Rectal smooth muscle tissue (tissue), 1 donor: ENCODE measurements at regions not wholly inside any gene's neighbourhood (a gene's known extent, or its start where the extent isn't known, plus 50 kb on each side); places are given as distances from the start of the nearest gene placed in this dataset.
A peak's percentile ranks its signal among the peaks of the same experiment; 100 is the strongest.
"Not testable (repeated sequence)": the region's sequence is repeated elsewhere in the genome, so short reads cannot be mapped to it uniquely, and the experiment has no call there.

Source experiments
- H3K27ac ChIP-seq: one replicate; pipeline ENCODE4 v1.7.0; 2013; ENCODE audit warnings: low read depth, low read length, inconsistent platforms
- H3K27me3 ChIP-seq: one replicate; pipeline ENCODE4 v1.7.0; 2013; ENCODE audit warnings: low read length; ENCODE audit not compliant: control insufficient read depth, insufficient read depth
- H3K36me3 ChIP-seq: one replicate; pipeline ENCODE4 v1.7.0; 2013; ENCODE audit warnings: low read length; ENCODE audit not compliant: control insufficient read depth, insufficient read depth
- H3K4me1 ChIP-seq: one replicate; pipeline ENCODE4 v1.7.0; 2013; ENCODE audit warnings: low read length; ENCODE audit not compliant: control insufficient read depth, insufficient read depth
- H3K4me3 ChIP-seq: one replicate; pipeline ENCODE4 v1.7.0; 2013; ENCODE audit warnings: low read length
- H3K9ac ChIP-seq: one replicate; pipeline ENCODE4 v1.7.0; 2013; ENCODE audit warnings: low read length

- Histone ChIP-seq H3K4me3 (no peak overlapping the region), H3K4me1 (no peaks in the 10 kb centered on the region), H3K9ac (no peak overlapping the region), H3K36me3 (no peaks in the 10 kb centered on the region), H3K27me3 (no peaks in the 10 kb centered on the region), H3K27ac (no peak overlapping the region)
Observed at GRCh38 chr12:116665666-116666304, 72.1 kb downstream of the SPRING1 start.

DNA sequence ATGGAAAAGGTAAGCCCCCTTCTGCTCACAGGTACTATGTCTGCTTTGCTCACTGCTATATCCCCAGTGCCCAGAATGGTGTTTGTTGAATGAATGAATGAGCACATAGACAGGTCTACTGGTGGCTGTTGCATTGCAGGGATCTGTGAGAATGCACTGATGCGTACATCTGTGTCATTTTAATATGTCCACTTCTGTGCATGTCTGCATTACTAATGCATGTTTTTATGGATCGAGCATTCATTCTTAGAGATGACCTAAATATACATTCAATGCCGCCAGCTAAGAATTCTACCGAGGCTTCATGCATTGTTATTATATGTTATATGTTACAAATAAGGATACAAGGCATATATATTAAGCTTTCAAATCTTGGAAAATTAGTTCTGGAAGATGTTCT lies 73.8 kb downstream of the SPRING1 start:
- Histone ChIP-seq H3K4me3 (no peak overlapping the region), H3K9ac (no peak overlapping the region), H3K4me1 (no peaks in the 10 kb centered on the region), H3K36me3 (no peaks in the 10 kb centered on the region), H3K27ac (no peak overlapping the region), H3K27me3 (no peaks in the 10 kb centered on the region)

DNA sequence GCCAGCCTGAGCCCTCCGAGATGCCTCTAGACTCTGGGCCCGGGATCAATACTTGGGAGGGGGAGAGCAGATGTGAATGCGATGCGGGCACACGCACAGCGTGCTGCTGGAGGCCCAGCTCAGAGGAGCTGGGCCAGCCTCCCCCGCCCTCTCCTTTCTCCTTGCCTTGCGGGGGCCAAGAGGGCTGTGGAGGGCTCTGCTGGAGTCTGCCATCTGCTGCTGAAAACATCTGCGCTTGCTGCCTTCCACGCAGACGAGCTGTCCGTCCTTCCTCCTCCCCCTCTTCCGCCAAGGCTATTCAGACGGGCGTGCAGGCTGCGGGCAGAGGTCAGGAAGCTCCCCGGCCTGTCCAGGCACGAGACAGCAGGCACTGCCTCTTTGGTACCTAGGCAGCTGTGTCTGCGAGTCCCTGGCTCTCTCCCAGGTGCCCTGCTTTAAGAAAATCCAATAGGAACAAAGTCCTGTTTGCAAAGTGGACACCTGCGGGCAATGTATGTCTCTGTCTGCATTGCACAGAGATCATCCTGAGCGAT lies 75.2 kb downstream of the SPRING1 start:
- no peaks in the 10 kb centered on the region for H3K36me3 ChIP-seq
- H3K9ac ChIP-seq = no peak overlapping the region
- H3K4me3 ChIP-seq = no peak overlapping the region
- no peak overlapping the region for H3K27ac ChIP-seq
- H3K27me3 ChIP-seq = no peaks in the 10 kb centered on the region
- H3K4me1 ChIP-seq = no peaks in the 10 kb centered on the region

- H3K27me3 ChIP-seq = no peaks in the 10 kb centered on the region
- H3K4me1 ChIP-seq = no peaks in the 10 kb centered on the region
- H3K27ac ChIP-seq = no peak overlapping the region
- no peak overlapping the region for H3K4me3 ChIP-seq
- no peak overlapping the region for H3K9ac ChIP-seq
- no peaks in the 10 kb centered on the region for H3K36me3 ChIP-seq
Observed at GRCh38 chr12:116661341-116661740, 76.5 kb downstream of the SPRING1 start.

DNA sequence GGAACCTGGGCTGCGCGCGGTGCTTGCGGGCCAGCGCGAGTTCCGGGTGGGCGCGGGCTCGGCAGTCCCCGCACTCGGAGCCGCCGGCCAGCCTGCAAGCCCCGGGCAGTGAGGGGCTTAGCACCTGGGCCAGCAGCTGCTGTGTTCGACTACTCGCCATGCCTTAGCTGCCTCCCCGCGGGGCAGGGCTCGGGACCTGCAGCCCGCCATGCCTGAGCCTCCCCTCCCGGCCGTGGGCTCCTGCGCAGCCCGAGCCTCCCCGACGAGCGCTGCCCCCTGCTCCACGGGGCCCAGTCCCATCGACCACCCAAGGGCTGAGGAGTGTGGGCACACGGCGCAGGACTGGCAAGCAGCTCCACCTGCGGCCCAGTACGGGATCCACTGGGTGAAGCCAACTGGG lies 77.1 kb downstream of the SPRING1 start:
- H3K4me3 ChIP-seq, H3K9ac ChIP-seq, H3K36me3 ChIP-seq, H3K4me1 ChIP-seq, H3K27ac ChIP-seq, H3K27me3 ChIP-seq: not testable (repeated sequence)

GRCh38 chr12:116659771-116660481 lies 77.9 kb downstream of the SPRING1 start:
- no peak overlapping the region for H3K4me3 ChIP-seq
- no peaks in the 10 kb centered on the region for H3K27me3 ChIP-seq
- no peaks in the 10 kb centered on the region for H3K36me3 ChIP-seq
- no peaks in the 10 kb centered on the region for H3K4me1 ChIP-seq
- H3K27ac ChIP-seq = no peak overlapping the region
- no peak overlapping the region for H3K9ac ChIP-seq

GRCh38 chr12:116657921-116658495 lies 79.9 kb downstream of the SPRING1 start:
- no peaks in the 10 kb centered on the region for H3K4me1 ChIP-seq
- no peak overlapping the region for H3K9ac ChIP-seq
- no peaks in the 10 kb centered on the region for H3K27me3 ChIP-seq
- no peaks in the 10 kb centered on the region for H3K36me3 ChIP-seq
- peak overlapping the region; percentile 46 for H3K4me3 ChIP-seq
- no peak overlapping the region for H3K27ac ChIP-seq

DNA sequence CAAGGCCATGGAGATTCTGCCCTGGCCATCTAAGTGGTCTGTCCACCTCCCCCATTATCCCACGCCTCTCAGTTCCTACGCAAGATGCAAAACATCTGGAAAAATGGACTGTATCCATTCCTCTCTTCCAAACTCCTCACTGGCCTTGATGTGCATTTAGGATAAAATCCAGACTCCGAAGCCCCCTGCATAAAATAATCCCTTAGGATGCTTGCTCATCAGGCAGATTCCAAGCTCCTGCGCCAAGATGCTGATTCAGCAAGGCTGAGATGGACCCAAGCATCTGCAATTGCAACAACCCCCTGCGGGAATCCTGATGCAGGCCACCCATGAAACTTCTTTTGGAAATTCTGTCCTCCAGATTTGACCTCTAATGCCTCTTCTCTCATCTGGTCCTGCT lies 81.6 kb downstream of the SPRING1 start:
- no peaks in the 10 kb centered on the region for H3K27me3 ChIP-seq

GRCh38 chr12:116654226-116654743 lies 83.6 kb downstream of the SPRING1 start:
- Histone ChIP-seq H3K36me3 (no peaks in the 10 kb centered on the region), H3K9ac (no peak overlapping the region), H3K4me1 (no peaks in the 10 kb centered on the region), H3K4me3 (no peak overlapping the region), H3K27ac (no peak overlapping the region), H3K27me3 (no peaks in the 10 kb centered on the region)

More for the DNA sequence above, 81.6 kb downstream of the SPRING1 start:
- Histone ChIP-seq H3K4me1 (no peaks in the 10 kb centered on the region), H3K9ac (no peak overlapping the region), H3K36me3 (no peaks in the 10 kb centered on the region), H3K4me3 (no peak overlapping the region), H3K27ac (no peak overlapping the region)

DNA sequence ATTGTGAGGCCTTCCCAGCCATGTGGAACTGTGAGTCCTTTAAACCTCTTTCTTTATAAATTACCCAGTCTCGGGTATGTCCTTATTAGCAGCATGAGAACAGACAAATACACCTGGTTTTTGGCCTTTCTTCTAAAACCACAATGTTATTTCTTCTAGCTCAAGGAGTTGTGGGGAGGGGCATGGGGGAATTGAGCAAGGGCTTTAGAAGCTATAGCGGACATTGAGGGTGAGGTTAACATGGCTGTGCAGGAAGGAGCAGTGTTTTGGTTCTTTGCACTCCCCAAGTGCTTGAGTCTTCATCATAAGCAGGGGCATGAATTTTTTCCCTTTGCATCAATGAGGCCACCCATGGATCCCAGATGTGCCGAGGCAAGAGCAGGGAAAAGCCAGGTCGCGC lies 86.8 kb downstream of the SPRING1 start:
- no peaks in the 10 kb centered on the region for H3K27me3 ChIP-seq
- no peaks in the 10 kb centered on the region for H3K36me3 ChIP-seq
- H3K4me1 ChIP-seq = no peaks in the 10 kb centered on the region
- no peak overlapping the region for H3K27ac ChIP-seq
- H3K9ac ChIP-seq = no peak overlapping the region
- no peak overlapping the region for H3K4me3 ChIP-seq

GRCh38 chr12:116650585-116651087 lies 87.2 kb downstream of the SPRING1 start:
- no peak overlapping the region for H3K27ac ChIP-seq
- no peaks in the 10 kb centered on the region for H3K27me3 ChIP-seq
- no peak overlapping the region for H3K4me3 ChIP-seq
- H3K9ac ChIP-seq = no peak overlapping the region
- H3K4me1 ChIP-seq = no peaks in the 10 kb centered on the region
- H3K36me3 ChIP-seq = no peaks in the 10 kb centered on the region

DNA sequence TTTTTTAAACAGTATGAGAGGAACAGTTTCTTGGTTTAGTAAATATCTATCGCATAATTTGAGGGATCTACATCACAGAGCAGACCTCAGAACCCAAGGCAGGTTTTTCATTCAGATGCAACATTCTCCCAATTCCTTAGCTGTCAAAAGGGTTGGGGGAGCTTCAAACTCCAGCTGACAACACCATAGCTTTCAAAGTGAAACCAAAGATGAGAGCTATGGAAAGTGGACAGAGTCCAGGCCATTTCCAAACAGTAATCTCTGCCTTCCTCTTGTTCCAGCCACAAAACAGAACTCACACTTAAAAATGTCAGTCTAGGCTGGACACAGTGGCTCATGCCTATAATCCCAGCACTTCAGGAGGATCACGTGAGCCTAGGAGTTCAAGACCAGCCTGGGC lies 87.8 kb downstream of the SPRING1 start:
- Histone ChIP-seq H3K27me3 (no peaks in the 10 kb centered on the region), H3K27ac (no peak overlapping the region), H3K9ac (no peak overlapping the region)

More for the DNA sequence above, 87.8 kb downstream of the SPRING1 start:
- Histone ChIP-seq H3K4me1 (no peaks in the 10 kb centered on the region), H3K36me3 (no peaks in the 10 kb centered on the region), H3K4me3 (no peak overlapping the region)
